ENCODE measurements at regions not wholly inside any gene's neighbourhood (a gene's known extent, or its start where the extent isn't known, plus 50 kb on each side); places are given as distances from the start of the nearest gene placed in this dataset.

DNA sequence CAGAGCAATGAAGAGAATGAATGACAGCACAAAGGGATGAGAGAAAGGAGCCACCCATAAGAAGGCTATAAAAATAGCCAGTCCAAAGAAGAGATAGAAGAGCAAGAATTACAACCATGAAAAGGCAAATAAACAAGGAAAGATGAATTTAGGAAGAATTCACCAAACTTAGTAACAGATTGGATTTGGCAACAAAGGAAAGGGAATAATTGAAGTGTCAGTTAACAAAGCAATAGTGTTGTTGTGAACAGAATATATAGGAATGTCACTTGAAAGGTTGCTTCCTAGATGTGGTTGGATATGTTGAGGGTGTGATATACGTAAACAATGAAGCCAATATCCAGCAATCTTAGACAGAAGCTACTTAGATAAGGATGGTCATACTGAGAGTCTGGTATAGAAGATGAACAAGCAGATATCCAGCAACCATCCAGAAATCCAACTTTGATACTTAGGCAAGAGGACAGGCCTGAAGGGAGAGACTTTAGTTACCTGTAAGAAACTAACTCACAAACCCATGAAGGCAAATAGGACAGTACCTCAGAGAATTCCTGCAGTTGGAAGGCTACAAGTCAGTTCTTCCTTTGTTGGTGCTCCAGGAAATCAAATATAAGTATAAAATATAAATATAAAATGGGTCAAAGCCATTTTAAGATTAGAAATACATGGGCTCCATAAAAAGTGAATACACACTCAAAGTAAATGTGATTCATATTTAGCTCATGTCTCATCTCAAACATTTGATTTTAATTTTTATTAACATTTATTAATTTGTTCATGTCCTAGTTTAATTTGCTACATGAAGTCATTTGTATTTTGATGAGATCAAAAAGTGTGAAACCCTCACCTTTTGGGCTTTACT lies 106.5 kb downstream of the HFE start:
- DNase-seq = no peak
- in situ Hi-C loops (cut with HindIII; ENCODE audit: low pct_ligation_motif_present, low sequenced_read_pairs) = no loop called here
- Histone ChIP-seq H3K36me3 (replicated peaks) (no peaks in the 10 kb centered on the region), H3K27ac (no peak overlapping the region), H3K4me3 (ENCODE audit: low read depth, low read length) (no peak overlapping the region), H3K27me3 (replicated peaks) (no peaks in the 10 kb centered on the region)
- TF ChIP-seq, protein P1, sequence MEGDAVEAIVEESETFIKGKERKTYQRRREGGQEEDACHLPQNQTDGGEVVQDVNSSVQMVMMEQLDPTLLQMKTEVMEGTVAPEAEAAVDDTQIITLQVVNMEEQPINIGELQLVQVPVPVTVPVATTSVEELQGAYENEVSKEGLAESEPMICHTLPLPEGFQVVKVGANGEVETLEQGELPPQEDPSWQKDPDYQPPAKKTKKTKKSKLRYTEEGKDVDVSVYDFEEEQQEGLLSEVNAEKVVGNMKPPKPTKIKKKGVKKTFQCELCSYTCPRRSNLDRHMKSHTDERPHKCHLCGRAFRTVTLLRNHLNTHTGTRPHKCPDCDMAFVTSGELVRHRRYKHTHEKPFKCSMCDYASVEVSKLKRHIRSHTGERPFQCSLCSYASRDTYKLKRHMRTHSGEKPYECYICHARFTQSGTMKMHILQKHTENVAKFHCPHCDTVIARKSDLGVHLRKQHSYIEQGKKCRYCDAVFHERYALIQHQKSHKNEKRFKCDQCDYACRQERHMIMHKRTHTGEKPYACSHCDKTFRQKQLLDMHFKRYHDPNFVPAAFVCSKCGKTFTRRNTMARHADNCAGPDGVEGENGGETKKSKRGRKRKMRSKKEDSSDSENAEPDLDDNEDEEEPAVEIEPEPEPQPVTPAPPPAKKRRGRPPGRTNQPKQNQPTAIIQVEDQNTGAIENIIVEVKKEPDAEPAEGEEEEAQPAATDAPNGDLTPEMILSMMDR (IDR thresholded peaks at IDR 0.05; ENCODE audit: low read depth, low read length, missing control alignments) = no peak

DNA sequence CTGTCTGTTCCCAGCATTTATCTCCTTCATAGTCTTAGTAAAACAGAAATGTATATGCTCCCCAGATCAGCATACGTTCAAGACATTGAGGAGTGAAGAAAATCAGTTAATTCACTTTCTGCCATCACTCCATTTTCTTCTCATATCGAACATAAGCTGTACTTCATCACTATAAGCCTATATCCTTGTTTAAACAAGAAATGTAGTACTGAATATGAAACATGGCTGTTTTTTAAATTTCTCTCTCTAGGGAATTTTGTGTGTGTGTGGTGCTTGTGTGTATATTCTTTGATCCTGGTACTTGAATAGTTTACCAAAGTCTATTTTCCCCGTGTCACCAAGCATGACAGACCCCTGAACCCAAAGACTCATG lies 107.1 kb downstream of the HFE start:
- H3K27me3 ChIP-seq (replicated peaks) = no peaks in the 10 kb centered on the region
- no peak overlapping the region for H3K4me3 ChIP-seq (ENCODE audit: low read depth, low read length)
- no peak overlapping the region for H3K27ac ChIP-seq
- no peaks in the 10 kb centered on the region for H3K36me3 ChIP-seq (replicated peaks)
- DNase-seq = no peak
- in situ Hi-C loops (cut with HindIII; ENCODE audit: low pct_ligation_motif_present, low sequenced_read_pairs) = no loop called here
- TF ChIP-seq, protein P1 (IDR thresholded peaks at IDR 0.05; ENCODE audit: low read depth, low read length, missing control alignments) = no peak

DNA sequence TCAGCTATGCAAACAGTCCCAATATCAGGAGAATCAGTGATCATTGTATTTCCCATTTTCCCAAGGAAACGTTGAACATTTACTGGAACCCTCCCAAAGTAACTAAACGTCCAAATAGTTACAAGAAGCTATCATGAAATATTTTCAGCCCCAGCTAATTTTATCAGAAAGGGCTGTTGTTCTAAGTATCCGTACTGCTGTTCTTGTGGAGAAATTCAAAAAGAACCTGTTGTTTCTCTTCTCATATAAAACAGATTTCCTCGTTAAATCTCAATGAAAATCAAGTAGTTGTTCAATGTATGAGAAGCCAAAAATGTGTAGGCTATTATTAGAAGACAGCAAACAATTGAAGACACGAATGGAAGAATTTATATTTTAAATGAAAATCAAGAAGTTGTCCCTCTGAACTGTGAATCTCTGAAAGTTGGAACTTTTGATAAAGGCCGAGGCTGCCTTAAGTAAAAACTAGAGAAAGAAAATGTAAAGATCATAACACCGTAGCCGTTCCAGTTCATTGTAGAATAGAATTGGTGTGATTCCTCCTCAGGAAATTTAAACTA lies 107.7 kb downstream of the HFE start:
- H3K36me3 ChIP-seq (replicated peaks) = no peaks in the 10 kb centered on the region
- peak overlapping the region; percentile 73 for H3K4me3 ChIP-seq (ENCODE audit: low read depth, low read length)
- no peaks in the 10 kb centered on the region for H3K27me3 ChIP-seq (replicated peaks)
- peak overlapping the region; percentile 85 for H3K27ac ChIP-seq
- DNase-seq = no peak
- TF ChIP-seq, protein P1 (IDR thresholded peaks at IDR 0.05; ENCODE audit: low read depth, low read length, missing control alignments) = no peak
- in situ Hi-C loops (cut with HindIII; ENCODE audit: low pct_ligation_motif_present, low sequenced_read_pairs) = no loop called here

DNA sequence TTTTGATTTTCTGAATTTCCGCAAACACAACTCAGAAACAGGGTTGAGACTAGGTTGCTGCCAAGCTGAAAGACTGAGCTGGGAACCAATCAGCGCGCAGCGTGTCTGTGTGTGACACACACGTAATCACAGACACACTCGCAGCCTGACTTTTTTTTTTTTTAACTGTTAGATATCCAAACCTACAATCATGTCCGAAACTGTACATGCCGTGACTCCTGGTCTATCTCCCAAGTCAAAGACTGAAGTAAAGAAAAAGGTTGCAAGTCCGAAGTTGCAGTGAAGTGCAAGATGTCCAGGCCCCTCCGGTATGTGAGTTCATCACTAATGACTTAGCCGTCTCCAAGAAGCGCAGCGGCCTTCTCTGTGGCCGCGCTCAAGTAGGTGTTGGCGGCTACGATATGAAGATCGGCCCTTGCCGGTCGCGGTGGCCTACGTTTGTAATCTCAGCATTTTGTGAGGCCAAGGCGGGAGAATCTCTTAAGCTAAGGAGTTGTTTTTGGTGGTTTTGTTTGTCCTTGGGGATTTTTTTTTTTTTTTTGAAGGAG lies 108.2 kb downstream of the HFE start:
- in situ Hi-C loops (cut with HindIII; ENCODE audit: low pct_ligation_motif_present, low sequenced_read_pairs) = no loop called here
- Histone ChIP-seq H3K27ac (peak overlapping the region; percentile 85), H3K36me3 (replicated peaks) (no peaks in the 10 kb centered on the region), H3K4me3 (ENCODE audit: low read depth, low read length) (peak overlapping the region; percentile 73), H3K27me3 (replicated peaks) (no peaks in the 10 kb centered on the region)
- TF ChIP-seq, protein P1 (IDR thresholded peaks at IDR 0.05; ENCODE audit: low read depth, low read length, missing control alignments) = no peak
- peak; percentile 93 for DNase-seq

DNA sequence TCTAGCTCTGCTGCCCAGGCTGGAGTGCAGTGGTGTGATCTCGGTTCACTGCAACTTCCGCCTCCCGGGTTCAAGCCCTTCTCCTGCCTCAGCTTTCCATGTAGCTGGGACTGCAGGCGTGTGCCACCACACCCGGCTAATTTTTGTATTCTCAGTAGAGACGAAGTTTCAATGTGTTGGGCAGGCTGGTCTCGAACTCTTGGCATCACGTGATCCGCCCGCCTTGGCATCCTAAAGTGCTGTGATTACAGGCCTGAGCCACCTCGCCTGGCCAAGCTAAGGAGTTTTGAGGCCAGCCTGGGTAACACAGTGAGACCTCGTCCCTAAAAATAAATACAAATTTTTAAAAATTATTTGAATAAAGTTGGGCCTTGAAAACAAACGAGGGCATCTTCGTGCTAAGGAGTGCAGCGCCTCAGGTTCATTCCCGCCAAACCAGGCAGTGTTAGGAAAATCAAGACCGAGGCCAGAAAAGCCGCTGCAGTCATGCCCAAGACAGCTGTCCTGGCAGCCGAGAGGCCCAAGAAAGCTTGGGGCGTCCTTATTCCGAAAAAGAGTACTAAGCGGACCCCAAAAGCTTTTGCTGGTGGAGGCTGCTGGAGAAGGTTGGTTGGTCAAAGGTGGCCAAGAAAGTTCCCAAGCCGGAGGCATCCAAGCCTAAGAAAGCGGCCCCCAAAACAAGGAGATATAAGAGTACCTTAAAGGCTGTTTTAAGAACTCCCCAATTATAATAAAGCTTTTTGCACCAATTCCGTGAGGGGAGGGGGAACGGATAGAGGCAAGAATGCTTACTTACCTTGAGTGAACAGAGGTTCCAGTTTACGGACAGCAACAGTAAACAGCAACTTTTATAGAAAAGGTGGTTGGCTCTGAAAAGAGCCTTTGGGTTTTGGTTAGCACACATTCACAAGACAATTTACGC lies 109.0 kb downstream of the HFE start:
- peak overlapping the region; percentile 73 for H3K4me3 ChIP-seq (ENCODE audit: low read depth, low read length)
- no peak for DNase-seq
- no peaks in the 10 kb centered on the region for H3K27me3 ChIP-seq (replicated peaks)
- TF ChIP-seq, protein P1 (IDR thresholded peaks at IDR 0.05; ENCODE audit: low read depth, low read length, missing control alignments) = no peak
- no peaks in the 10 kb centered on the region for H3K36me3 ChIP-seq (replicated peaks)
- in situ Hi-C loops (cut with HindIII; ENCODE audit: low pct_ligation_motif_present, low sequenced_read_pairs) = no loop called here
- peak overlapping the region; percentile 85 for H3K27ac ChIP-seq
